ENCODE measurements at regions not wholly inside any gene's neighbourhood (a gene's known extent, or its start where the extent isn't known, plus 50 kb on each side); places are given as distances from the start of the nearest gene placed in this dataset.

GRCh38 chr6:49370518-49370917 is 92.5 kb downstream of the MMUT start:
- no peak for DNase-seq (ENCODE audit: low read depth)
- no peaks in the 10 kb centered on the region for H3K27me3 ChIP-seq (ENCODE audit: control insufficient read depth, insufficient read depth, low read length)
- no peaks in the 10 kb centered on the region for H3K36me3 ChIP-seq (ENCODE audit: control insufficient read depth, insufficient read depth, low read length)
- ChIA-PET POLR2A (no interaction called here), CTCF (interaction anchor here (1.1 to 1.3 kb wide), 2 partner anchors 10 to 221 kb away, joined by 3 read pairs; no protein-coding TSS in a partner anchor)
- no peak overlapping the region for H3K4me3 ChIP-seq (ENCODE audit: low read depth, low read length)
- TF ChIP-seq CTCF (IDR thresholded peaks at IDR 0.05; ENCODE audit: insufficient read depth, low read depth, low read length) = no peak

GRCh38 chr6:49366539-49366938 is 96.5 kb downstream of the MMUT start:
- POLR2A ChIA-PET = no interaction called here
- DNase-seq (ENCODE audit: low read depth) = no peak

GRCh38 chr6:49348561-49348960 is 114.5 kb downstream of the MMUT start:
- Histone ChIP-seq H3K4me3 (ENCODE audit: low read depth, low read length) (no peak overlapping the region), H3K36me3 (ENCODE audit: control insufficient read depth, insufficient read depth, low read length) (no peaks in the 10 kb centered on the region), H3K27me3 (ENCODE audit: control insufficient read depth, insufficient read depth, low read length) (no peaks in the 10 kb centered on the region)
- DNase-seq (ENCODE audit: low read depth) = no peak
- ChIA-PET CTCF (no interaction called here), POLR2A (no interaction called here)
- no peak for TF ChIP-seq CTCF (IDR thresholded peaks at IDR 0.05; ENCODE audit: insufficient read depth, low read depth, low read length)

More at GRCh38 chr6:49366539-49366938, 96.5 kb downstream of the MMUT start:
- Histone ChIP-seq H3K4me3 (ENCODE audit: low read depth, low read length) (no peak overlapping the region), H3K27me3 (ENCODE audit: control insufficient read depth, insufficient read depth, low read length) (no peaks in the 10 kb centered on the region), H3K36me3 (ENCODE audit: control insufficient read depth, insufficient read depth, low read length) (no peaks in the 10 kb centered on the region)
- no peak for TF ChIP-seq CTCF (IDR thresholded peaks at IDR 0.05; ENCODE audit: insufficient read depth, low read depth, low read length)
- CTCF ChIA-PET = no interaction called here

- POLR2A ChIA-PET = no interaction called here
- CTCF ChIA-PET = interaction anchor here (0.6 to 0.9 kb wide), 2 partner anchors 9 to 1575 kb away, joined by 4 read pairs; no protein-coding TSS in a partner anchor
- H3K36me3 ChIP-seq (ENCODE audit: control insufficient read depth, insufficient read depth, low read length) = no peaks in the 10 kb centered on the region
- H3K4me3 ChIP-seq (ENCODE audit: low read depth, low read length) = no peak overlapping the region
- no peak for DNase-seq (ENCODE audit: low read depth)
- no peak for TF ChIP-seq CTCF (IDR thresholded peaks at IDR 0.05; ENCODE audit: insufficient read depth, low read depth, low read length)
- no peaks in the 10 kb centered on the region for H3K27me3 ChIP-seq (ENCODE audit: control insufficient read depth, insufficient read depth, low read length)
These were observed 120.6 kb downstream of the MMUT start for GRCh38 chr6:49342410-49342809.

- Histone ChIP-seq H3K27me3 (ENCODE audit: control insufficient read depth, insufficient read depth, low read length) (no peaks in the 10 kb centered on the region), H3K4me3 (ENCODE audit: low read depth, low read length) (no peak overlapping the region), H3K36me3 (ENCODE audit: control insufficient read depth, insufficient read depth, low read length) (no peaks in the 10 kb centered on the region)
- TF ChIP-seq CTCF (IDR thresholded peaks at IDR 0.05; ENCODE audit: insufficient read depth, low read depth, low read length) = no peak
- no peak for DNase-seq (ENCODE audit: low read depth)
- CTCF ChIA-PET = interaction anchor here (0.6 to 0.9 kb wide), 2 partner anchors 9 to 1574 kb away, joined by 4 read pairs; no protein-coding TSS in a partner anchor
- POLR2A ChIA-PET = no interaction called here
These were observed 121.2 kb downstream of the MMUT start for GRCh38 chr6:49341869-49342268.

All from BJ (cell line).